Ovary (tissue), 7 donors: ENCODE measurements at regions not wholly inside any gene's neighbourhood (a gene's known extent, or its start where the extent isn't known, plus 50 kb on each side); places are given as distances from the start of the nearest gene placed in this dataset.

ENCODE experiments used
- DNase-seq, 5 donors: peaks; one replicate each; pipeline ENCODE4 v3.0.0-alpha.2; 2019 to 2020
- H3K27ac ChIP-seq, 2 donors: fragments of 200-600 bp; one replicate each; pipeline versions ENCODE4 v1.5.1 to v1.8.0; 2019 to 2022
- H3K27me3 ChIP-seq: fragments of 200-600 bp; one replicate; pipeline ENCODE4 v1.8.0; 2022
- H3K36me3 ChIP-seq: fragments of 200-600 bp; sonication (generic); one replicate; pipeline ENCODE4 v1.5.1; 2019
- H3K4me1 ChIP-seq: one replicate; pipeline ENCODE4 v1.8.1; 2013; ENCODE audit warnings: mild to moderate bottlenecking, moderate library complexity; ENCODE audit not compliant: insufficient read depth
- H3K4me3 ChIP-seq: fragments of 200-600 bp; sonication (generic); one replicate; pipeline ENCODE4 v1.5.1; 2017
- H3K9me3 ChIP-seq, 2 donors: fragments of 200-600 bp in 1 of 2; sonication (generic) in 1 of 2; one replicate each; pipeline versions ENCODE4 v1.5.1 to v1.8.1; 2013 to 2019; ENCODE audit warnings: mild to moderate bottlenecking in 1 of 2, moderate library complexity in 1 of 2
- EP300 ChIP-seq: sonication (generic); formaldehyde crosslinking; IDR thresholded peaks from one replicate; pipeline ENCODE4 v1.6.1; 2017; ENCODE audit warnings: antibody characterized with exemption
- POLR2A ChIP-seq: fragments of 450-650 bp; IDR thresholded peaks from one replicate; pipeline ENCODE4 v1.6.1; 2017; ENCODE audit warnings: antibody characterized with exemption, mild to moderate bottlenecking, moderate library complexity
- WGBS, 3 donors: extraction: QIAGEN DNeasy Blood & Tissue Kit in 1 of 3; methylation state at CpG; one replicate each; pipeline versions ENCODE4 v1.1.5 to v1.1.7; 2013 to 2017; 5-methylcytosine and 5-hydroxymethylcytosine counted together
- intact Hi-C, 4 donors: fragments of 100-400 bp; cut with DNase I; formaldehyde crosslinking; loops; one replicate each; pipeline versions ENCODE4 v1.11.0 to v1.15.1; 2022 to 2023
- TF ChIP-seq, protein P1 (sequence below), 3 donors: fragments of 450-650 bp in 2 of 3; fragments of 200-600 bp in 1 of 3; IDR thresholded peaks; one replicate each; pipeline versions ENCODE4 v1.5.1 to v1.8.0; 2016 to 2022; ENCODE audit warnings: antibody characterized with exemption in 3 of 3, mild to moderate bottlenecking in 1 of 3
- donor health status: DM: no; HTN: no; CAD: no; lungs with moderate emphysema.
- donor health status: DM: no; HTN: no; CAD: no.
- donor health status: Bipolar disorder and iron deficiency.
- donor health status: DM: no; HTN: no; CAD: no.
- donor health status: DM: yes; HTN: yes; CAD: no.

DNA sequence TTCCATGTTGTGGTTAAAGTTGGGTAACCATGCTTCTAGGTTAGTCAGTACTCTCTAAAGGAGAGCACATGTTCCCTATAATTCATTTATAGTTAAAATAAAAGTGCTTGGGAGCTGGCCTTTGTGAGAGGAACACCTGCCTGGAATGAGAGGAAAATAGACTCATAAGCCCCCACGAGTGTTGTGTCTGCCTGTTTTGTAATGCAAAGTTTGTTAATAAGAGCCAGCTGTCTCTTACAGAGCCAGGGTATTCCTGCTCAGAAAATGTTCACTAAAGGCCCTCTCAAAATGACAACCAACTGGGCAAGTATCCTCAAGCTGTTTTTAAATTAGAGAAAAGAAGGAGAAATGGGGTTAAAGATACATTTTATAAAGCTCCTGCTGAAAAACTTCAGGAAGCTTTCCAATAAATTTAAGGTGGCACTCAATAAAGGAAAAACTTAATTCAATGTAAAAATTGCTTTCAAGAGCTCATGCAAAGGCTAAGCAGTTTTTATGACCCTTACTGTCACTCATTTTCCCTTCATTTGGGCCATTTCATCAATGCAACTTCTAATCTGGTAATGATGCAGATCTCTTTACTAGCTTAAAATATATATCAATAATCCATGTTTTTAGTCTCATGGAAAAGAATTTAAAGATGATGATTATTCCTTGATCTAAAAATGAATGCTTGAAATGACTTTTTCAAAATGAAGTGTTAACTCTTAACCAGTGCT, 793.6 kb downstream of the STPG2 start:
- no peak for TF ChIP-seq POLR2A
- TF ChIP-seq, protein P1, sequence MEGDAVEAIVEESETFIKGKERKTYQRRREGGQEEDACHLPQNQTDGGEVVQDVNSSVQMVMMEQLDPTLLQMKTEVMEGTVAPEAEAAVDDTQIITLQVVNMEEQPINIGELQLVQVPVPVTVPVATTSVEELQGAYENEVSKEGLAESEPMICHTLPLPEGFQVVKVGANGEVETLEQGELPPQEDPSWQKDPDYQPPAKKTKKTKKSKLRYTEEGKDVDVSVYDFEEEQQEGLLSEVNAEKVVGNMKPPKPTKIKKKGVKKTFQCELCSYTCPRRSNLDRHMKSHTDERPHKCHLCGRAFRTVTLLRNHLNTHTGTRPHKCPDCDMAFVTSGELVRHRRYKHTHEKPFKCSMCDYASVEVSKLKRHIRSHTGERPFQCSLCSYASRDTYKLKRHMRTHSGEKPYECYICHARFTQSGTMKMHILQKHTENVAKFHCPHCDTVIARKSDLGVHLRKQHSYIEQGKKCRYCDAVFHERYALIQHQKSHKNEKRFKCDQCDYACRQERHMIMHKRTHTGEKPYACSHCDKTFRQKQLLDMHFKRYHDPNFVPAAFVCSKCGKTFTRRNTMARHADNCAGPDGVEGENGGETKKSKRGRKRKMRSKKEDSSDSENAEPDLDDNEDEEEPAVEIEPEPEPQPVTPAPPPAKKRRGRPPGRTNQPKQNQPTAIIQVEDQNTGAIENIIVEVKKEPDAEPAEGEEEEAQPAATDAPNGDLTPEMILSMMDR (IDR thresholded peaks at IDR 0.05), result no peak
- no peak for TF ChIP-seq EP300
- H3K9me3 ChIP-seq, result no peaks in the 10 kb centered on the region
- H3K4me3 ChIP-seq, result no peak overlapping the region
- H3K36me3 ChIP-seq, result no peaks in the 10 kb centered on the region
- no peak for DNase-seq
- H3K4me1 ChIP-seq, result no peaks in the 10 kb centered on the region
- 16 to 36% (median 26%) methylated on average over 1 of the region's 1 CpG for WGBS, 3 donors
- H3K27me3 ChIP-seq, result no peaks in the 10 kb centered on the region
- H3K27ac ChIP-seq, result no peak overlapping the region
- intact Hi-C loops, result no loop called here

DNA sequence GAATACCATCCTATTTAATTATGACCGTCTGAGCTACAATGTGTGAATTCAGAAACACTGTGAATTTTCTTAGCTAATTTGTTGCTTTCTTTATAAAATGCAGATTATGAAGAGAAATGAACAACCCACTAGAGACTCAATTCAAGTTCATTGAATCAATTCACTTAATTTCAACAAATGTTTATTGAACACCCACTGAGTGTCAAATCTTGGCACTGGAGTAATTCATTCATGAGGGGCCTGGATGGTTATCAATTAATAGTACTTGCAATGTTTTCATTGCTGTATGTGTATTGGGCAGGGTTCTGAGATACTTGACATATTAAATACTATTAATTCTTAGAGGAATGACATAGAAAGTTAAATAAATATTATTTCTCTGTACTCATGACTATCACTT, 789.4 kb downstream of the STPG2 start:
- intact Hi-C loops, result no loop called here
- WGBS, 3 donors, result 2 to 92% (median 91%) methylated on average over 1 of the region's 1 CpG
- H3K36me3 ChIP-seq, result no peaks in the 10 kb centered on the region
- no peak for TF ChIP-seq EP300
- no peak for TF ChIP-seq POLR2A
- TF ChIP-seq, protein P1 (IDR thresholded peaks at IDR 0.05), result no peak
- no peaks in the 10 kb centered on the region for H3K9me3 ChIP-seq
- no peak overlapping the region for H3K27ac ChIP-seq
- DNase-seq, result no peak
- no peak overlapping the region for H3K4me3 ChIP-seq
- H3K27me3 ChIP-seq, result no peaks in the 10 kb centered on the region
- H3K4me1 ChIP-seq, result no peaks in the 10 kb centered on the region

DNA sequence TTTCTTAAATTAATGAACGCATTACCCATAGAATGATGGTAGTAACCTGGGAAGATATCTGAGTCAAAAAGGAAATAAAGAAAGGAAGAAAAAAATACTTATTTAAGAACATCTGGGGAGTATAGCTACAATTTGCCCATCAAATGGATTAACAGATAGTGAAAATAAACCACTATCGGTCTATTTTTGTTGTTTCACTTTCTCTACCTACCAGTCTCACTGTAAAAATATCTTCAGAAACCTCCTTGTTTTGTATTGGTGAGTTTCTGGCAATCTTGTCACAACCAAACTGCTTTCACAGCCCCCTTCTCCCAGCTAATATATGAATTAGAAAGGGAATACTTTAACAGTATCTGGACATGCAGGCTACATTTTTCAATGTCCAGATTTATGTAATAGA, 783.5 kb downstream of the STPG2 start:
- 87 to 90% (median 88%) methylated on average over 2 of the region's 2 CpGs for WGBS, 3 donors
- DNase-seq, result no peak
- no peak overlapping the region for H3K4me3 ChIP-seq
- H3K27ac ChIP-seq, result no peak overlapping the region
- TF ChIP-seq POLR2A (no peak), EP300 (no peak)
- TF ChIP-seq, protein P1 (IDR thresholded peaks at IDR 0.05), result no peak
- no peaks in the 10 kb centered on the region for H3K36me3 ChIP-seq
- no peaks in the 10 kb centered on the region for H3K4me1 ChIP-seq
- H3K27me3 ChIP-seq, result no peaks in the 10 kb centered on the region
- intact Hi-C loops, result no loop called here
- H3K9me3 ChIP-seq, result no peaks in the 10 kb centered on the region

GRCh38 chr4:97360733-97361132, 782.5 kb downstream of the STPG2 start:
- DNase-seq, result no peak
- Histone ChIP-seq H3K4me1 (no peaks in the 10 kb centered on the region), H3K9me3 (no peaks in the 10 kb centered on the region), H3K27me3 (no peaks in the 10 kb centered on the region), H3K27ac (no peak overlapping the region), H3K36me3 (no peaks in the 10 kb centered on the region), H3K4me3 (no peak overlapping the region)
- intact Hi-C loops, result no loop called here
- TF ChIP-seq, protein P1 (IDR thresholded peaks at IDR 0.05), result no peak
- no peak for TF ChIP-seq EP300
- TF ChIP-seq POLR2A, result no peak
